ENCODE measurements at regions not wholly inside any gene's neighbourhood (a gene's known extent, or its start where the extent isn't known, plus 50 kb on each side); places are given as distances from the start of the nearest gene placed in this dataset.

GRCh38 chr6:51285876-51286275 lies 467.2 kb downstream of the TFAP2B start:
- no peak for TF ChIP-seq POLR2AphosphoS5 (IDR thresholded peaks at IDR 0.05)
- TF ChIP-seq CTCF (IDR thresholded peaks at IDR 0.05) = no peak
- TF ChIP-seq POLR2A (IDR thresholded peaks at IDR 0.05) = no peak

Data from suprapubic skin (tissue), 4 donors.